Fibroblast of mammary gland (primary cell): ENCODE measurements at regions not wholly inside any gene's neighbourhood (a gene's known extent, or its start where the extent isn't known, plus 50 kb on each side); places are given as distances from the start of the nearest gene placed in this dataset.
"Not testable (repeated sequence)": the region's sequence is repeated elsewhere in the genome, so short reads cannot be mapped to it uniquely, and the experiment has no call there.

ENCODE experiments used
- DNase-seq: peaks from one replicate; pipeline ENCODE4 v3.0.0-alpha.2; 2010; ENCODE audit warnings: low read depth
- H3K4me3 ChIP-seq: 2 replicates; pipeline ENCODE4 v1.5.1; 2011; ENCODE audit warnings: low read depth, mild to moderate bottlenecking, low read length, moderate library complexity; ENCODE audit not compliant: control insufficient read depth
- TF ChIP-seq, protein P1 (sequence below): conservative IDR thresholded peaks from 2 replicates; pipeline ENCODE4 v1.5.1; 2011; ENCODE audit warnings: low read depth, low read length, inconsistent platforms; ENCODE audit not compliant: control insufficient read depth, insufficient read depth

GRCh38 chr13:40052954-40053353 is 397.5 kb downstream of the COG6 start:
- TF ChIP-seq, protein P1, sequence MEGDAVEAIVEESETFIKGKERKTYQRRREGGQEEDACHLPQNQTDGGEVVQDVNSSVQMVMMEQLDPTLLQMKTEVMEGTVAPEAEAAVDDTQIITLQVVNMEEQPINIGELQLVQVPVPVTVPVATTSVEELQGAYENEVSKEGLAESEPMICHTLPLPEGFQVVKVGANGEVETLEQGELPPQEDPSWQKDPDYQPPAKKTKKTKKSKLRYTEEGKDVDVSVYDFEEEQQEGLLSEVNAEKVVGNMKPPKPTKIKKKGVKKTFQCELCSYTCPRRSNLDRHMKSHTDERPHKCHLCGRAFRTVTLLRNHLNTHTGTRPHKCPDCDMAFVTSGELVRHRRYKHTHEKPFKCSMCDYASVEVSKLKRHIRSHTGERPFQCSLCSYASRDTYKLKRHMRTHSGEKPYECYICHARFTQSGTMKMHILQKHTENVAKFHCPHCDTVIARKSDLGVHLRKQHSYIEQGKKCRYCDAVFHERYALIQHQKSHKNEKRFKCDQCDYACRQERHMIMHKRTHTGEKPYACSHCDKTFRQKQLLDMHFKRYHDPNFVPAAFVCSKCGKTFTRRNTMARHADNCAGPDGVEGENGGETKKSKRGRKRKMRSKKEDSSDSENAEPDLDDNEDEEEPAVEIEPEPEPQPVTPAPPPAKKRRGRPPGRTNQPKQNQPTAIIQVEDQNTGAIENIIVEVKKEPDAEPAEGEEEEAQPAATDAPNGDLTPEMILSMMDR: no peak
- no peak for DNase-seq
- no peak overlapping the region for H3K4me3 ChIP-seq

- H3K4me3 ChIP-seq: no peak overlapping the region
- TF ChIP-seq, protein P1: no peak
- DNase-seq: no peak
Measured at GRCh38 chr13:40053401-40053800, 397.9 kb downstream of the COG6 start.

- not testable (repeated sequence) for DNase-seq, H3K4me3 ChIP-seq
Measured at GRCh38 chr13:40054422-40054821, 399.0 kb downstream of the COG6 start.

DNA sequence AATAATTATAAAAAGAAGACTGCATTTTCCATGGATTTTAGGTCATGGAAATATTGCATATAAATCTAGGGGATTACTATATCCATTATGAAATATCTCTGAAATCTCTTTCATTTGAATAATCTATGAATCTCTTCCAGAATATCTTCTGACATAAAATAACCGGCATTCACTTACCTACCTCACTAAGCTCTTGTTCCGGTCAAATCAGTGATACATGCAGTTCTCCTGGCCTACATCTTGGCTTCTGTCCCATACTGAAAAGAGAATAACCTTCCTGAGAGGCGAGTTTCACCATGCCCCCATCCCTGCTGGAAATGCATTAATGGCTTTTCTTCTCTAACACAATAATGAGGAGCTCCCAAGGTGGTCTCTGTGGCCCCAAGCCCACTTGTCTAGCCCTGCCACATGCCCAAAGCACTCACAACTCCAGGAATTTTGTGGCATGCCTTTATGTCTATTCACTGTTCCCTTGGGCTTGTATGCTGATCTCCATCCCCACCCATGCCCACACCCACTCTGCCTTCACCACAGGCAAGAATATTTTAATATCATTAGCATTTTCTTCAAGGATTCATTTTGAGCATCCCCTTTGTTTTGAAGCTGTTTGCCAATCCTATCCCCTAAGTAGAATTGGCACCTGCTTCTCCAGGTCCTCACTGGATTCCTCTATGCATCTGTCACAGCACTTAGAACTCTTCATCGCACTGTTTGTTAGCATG is 401.6 kb downstream of the COG6 start:
- TF ChIP-seq, protein P1: no peak
- H3K4me3 ChIP-seq: no peak overlapping the region
- DNase-seq: no peak

DNA sequence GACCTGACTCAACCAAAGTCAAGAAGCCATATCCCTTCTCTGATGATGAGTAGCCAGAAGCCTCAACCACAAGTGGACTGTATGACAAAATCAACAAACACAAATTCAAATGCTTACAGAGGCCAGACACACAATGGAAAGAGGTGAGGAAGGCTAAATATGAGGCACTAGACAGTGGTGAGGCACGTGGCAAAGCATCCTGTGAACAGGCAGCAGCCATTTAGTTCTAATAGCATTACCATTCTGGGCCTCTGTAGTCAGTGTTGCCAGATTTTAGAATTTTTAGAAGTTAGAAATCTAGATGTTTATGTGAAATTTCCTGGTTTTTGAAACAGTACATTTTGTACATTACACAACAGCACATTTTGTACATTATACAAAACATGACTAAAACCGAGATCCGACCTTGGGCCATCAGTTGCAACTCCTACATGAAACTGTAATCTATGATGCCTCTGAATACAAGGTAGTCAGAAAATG is 403.3 kb downstream of the COG6 start:
- DNase-seq: peak; percentile 86
- H3K4me3 ChIP-seq: no peak overlapping the region
- TF ChIP-seq, protein P1: no peak

- TF ChIP-seq, protein P1: no peak
- peak; percentile 80 for DNase-seq
- H3K4me3 ChIP-seq: no peak overlapping the region
Measured at GRCh38 chr13:40059540-40060232, 404.2 kb downstream of the COG6 start.

DNA sequence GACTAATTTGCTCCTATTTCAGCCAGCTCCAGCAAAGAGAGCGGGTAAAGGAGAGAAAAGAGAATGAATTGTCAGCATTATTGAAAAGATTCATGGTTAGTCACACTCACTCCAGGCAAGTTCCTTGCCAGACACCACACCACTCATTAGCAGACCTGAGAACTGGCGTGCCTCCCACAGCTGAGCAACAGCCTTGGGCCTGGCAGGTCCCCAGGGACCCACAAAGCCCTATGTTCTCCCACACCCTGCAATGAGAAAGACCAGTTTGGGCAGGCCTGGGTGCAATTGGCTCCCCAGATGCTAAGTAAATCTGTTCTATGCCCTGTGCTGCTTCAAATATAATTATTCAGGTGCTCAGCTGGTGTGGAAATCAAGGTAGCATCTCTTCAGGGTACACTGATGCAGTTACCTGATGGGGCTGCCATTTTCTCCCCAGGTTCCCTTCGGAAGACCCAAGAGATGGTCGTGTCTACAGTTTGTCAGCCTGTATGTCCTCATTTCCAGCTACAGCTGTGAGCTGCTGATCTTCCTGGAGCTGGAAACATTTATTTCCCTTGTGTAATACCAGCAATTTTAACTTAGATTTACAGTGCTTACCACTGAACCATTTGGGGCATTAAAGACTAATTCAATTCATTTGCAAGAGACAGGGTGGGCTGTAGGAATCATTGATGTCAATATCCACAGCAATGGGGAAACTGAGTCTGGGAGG is 405.0 kb downstream of the COG6 start:
- no peak overlapping the region for H3K4me3 ChIP-seq
- TF ChIP-seq, protein P1: no peak
- peak; percentile 99 for DNase-seq
